BE2C (cell line): ENCODE measurements at regions not wholly inside any gene's neighbourhood (a gene's known extent, or its start where the extent isn't known, plus 50 kb on each side); places are given as distances from the start of the nearest gene placed in this dataset.

Experiments used
- DNase-seq: peaks from one replicate; pipeline ENCODE4 v3.0.0-alpha.2; 2020
- H3K27me3 ChIP-seq: fragments of 250-450 bp; sonication (Bioruptor Pico); 2 replicates; pipeline ENCODE4 v1.5.1; 2020; ENCODE audit warnings: mild to moderate bottlenecking
- H3K36me3 ChIP-seq: fragments of 250-450 bp; sonication (Bioruptor Pico); 2 replicates; pipeline ENCODE4 v1.5.1; 2020; ENCODE audit warnings: mild to moderate bottlenecking
- H3K4me1 ChIP-seq: fragments of 250-450 bp; sonication (Bioruptor Pico); 2 replicates; pipeline ENCODE4 v1.5.1; 2020
- H3K4me3 ChIP-seq: 2 replicates; pipeline ENCODE4 v1.5.1; 2011; ENCODE audit warnings: low read depth, low read length
- H3K9me3 ChIP-seq: fragments of 250-450 bp; sonication (Bioruptor Pico); 2 replicates; pipeline ENCODE4 v1.5.1; 2020
- CTCF ChIP-seq: IDR thresholded peaks from 2 replicates; pipeline ENCODE4 v1.5.1; 2012; ENCODE audit warnings: mild to moderate bottlenecking, low read depth, low read length

- DNase-seq, result no peak
- no peaks in the 10 kb centered on the region for H3K9me3 ChIP-seq
- no peak for TF ChIP-seq CTCF
- no peaks in the 10 kb centered on the region for H3K4me1 ChIP-seq
- no peak overlapping the region for H3K4me3 ChIP-seq
- H3K27me3 ChIP-seq, result no peaks in the 10 kb centered on the region
- H3K36me3 ChIP-seq, result no peaks in the 10 kb centered on the region
These were observed 216.1 kb upstream of the SYNDIG1 start for GRCh38 chr20:24253321-24253720.

- Histone ChIP-seq H3K9me3 (no peaks in the 10 kb centered on the region), H3K4me3 (no peak overlapping the region), H3K27me3 (peaks cover 2% of the 10 kb centered on the region; the same call in 1 of the 2 replicates), H3K36me3 (no peaks in the 10 kb centered on the region), H3K4me1 (no peaks in the 10 kb centered on the region)
- no peak for DNase-seq
- no peak for TF ChIP-seq CTCF
These were observed 224.3 kb upstream of the SYNDIG1 start for GRCh38 chr20:24245094-24245493.

DNA sequence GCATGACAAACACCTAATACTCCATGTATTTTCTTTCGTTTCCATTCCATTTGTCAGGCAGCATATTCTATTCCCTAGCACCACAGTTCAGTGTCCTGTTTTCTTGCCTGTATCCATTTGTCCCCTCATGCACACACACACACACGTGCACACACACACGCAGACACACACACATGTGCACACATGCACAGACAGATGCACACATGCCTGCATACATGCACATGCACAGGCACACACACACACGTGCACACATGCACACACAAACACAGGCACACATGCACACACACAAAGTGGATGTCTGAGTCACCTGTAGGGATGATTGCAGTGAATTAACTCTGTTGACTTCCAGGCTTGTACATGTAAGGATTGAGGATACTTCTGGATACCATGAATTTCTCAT is 226.7 kb upstream of the SYNDIG1 start:
- DNase-seq, result no peak
- Histone ChIP-seq H3K9me3 (no peaks in the 10 kb centered on the region), H3K27me3 (peaks cover 6% of the 10 kb centered on the region), H3K4me3 (no peak overlapping the region), H3K4me1 (no peaks in the 10 kb centered on the region), H3K36me3 (no peaks in the 10 kb centered on the region)
- no peak for TF ChIP-seq CTCF

GRCh38 chr20:24241466-24241865 is 228.0 kb upstream of the SYNDIG1 start:
- no peak for TF ChIP-seq CTCF
- DNase-seq, result no peak
- Histone ChIP-seq H3K4me1 (no peaks in the 10 kb centered on the region), H3K4me3 (no peak overlapping the region), H3K36me3 (no peaks in the 10 kb centered on the region), H3K27me3 (peaks cover 6% of the 10 kb centered on the region), H3K9me3 (no peaks in the 10 kb centered on the region)

DNA sequence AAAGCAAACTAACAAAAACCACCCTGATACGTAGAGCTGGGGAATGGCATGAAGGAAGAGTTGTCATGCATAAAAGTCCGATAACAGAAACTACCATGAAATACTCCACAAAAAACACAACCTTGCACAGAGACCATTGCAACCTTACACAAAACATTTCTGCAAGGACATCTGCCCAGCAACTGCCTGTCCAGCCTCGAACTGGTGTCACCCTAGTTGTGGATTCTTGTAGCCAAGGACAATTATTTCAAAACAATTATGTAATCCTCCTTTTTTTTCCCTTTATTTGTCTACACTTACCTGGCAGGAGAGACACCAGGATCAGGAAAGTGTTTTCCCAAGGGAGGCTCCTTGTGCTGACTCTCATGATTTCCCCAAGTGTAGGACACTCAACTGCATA is 232.5 kb upstream of the SYNDIG1 start:
- Histone ChIP-seq H3K4me1 (no peaks in the 10 kb centered on the region), H3K4me3 (no peak overlapping the region), H3K36me3 (no peaks in the 10 kb centered on the region), H3K27me3 (peaks cover 6% of the 10 kb centered on the region), H3K9me3 (no peaks in the 10 kb centered on the region)
- TF ChIP-seq CTCF, result no peak
- DNase-seq, result no peak

DNA sequence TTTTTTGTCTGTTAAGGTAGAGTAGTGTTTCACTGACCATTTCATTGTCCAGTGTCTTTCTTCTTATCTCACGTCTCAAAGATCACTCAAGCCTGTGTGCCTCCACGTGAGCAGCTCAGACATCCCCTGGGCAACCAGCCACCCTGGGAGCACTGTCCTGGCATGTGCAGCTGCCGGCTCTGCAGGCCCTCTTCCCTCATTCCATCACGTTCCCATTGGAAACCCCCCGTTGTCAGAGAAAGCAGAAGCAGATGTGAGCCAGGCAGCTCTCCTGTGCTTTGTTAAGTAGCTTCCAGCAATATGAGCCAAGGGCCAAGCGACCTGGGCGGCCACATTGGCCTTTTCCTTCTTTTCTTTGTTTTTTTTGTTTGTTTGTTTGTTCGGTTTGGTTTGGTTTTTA is 233.2 kb upstream of the SYNDIG1 start:
- no peak for DNase-seq
- H3K4me1 ChIP-seq, result no peaks in the 10 kb centered on the region
- peaks cover 3% of the 10 kb centered on the region; the same call in 1 of the 2 replicates for H3K27me3 ChIP-seq
- H3K36me3 ChIP-seq, result no peaks in the 10 kb centered on the region
- no peak overlapping the region for H3K4me3 ChIP-seq
- no peak for TF ChIP-seq CTCF
- no peaks in the 10 kb centered on the region for H3K9me3 ChIP-seq
